ENCODE measurements at regions not wholly inside any gene's neighbourhood (a gene's known extent, or its start where the extent isn't known, plus 50 kb on each side); places are given as distances from the start of the nearest gene placed in this dataset.

DNA sequence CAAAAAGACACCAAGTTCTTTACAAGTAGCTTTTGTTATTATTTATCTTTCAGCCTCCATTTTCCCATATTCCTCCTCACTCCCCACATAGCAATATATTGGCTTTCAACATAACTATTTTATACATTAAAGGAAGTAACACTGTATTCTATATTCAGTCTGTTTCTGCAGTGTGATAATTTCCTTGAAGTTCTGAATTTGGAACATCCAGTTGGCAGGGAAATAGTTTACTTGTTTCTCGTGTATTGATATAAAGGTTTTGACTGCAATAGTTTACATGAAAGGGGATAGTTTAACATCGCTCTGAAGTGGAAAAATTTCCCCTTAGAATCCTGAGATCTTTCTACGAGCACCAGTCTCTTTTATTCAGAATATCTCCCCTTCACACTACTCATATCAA is 341.5 kb upstream of the ANO3 start:
- Histone ChIP-seq H3K4me1 (ENCODE audit: control insufficient read depth, insufficient read depth, low read length, unreplicated experiment) (peaks cover 6% of the 10 kb centered on the region), H3K4me3 (ENCODE audit: low read depth, low read length) (no peak overlapping the region), H3K27ac (ENCODE audit: low read depth, low read length) (no peak overlapping the region)

GRCh38 chr11:25991476-25991875 is 340.5 kb upstream of the ANO3 start:
- Histone ChIP-seq H3K4me1 (ENCODE audit: control insufficient read depth, insufficient read depth, low read length, unreplicated experiment) (no peaks in the 10 kb centered on the region), H3K79me2 (ENCODE audit: control insufficient read depth, insufficient read depth, low read length, unreplicated experiment) (no peaks in the 10 kb centered on the region), H3K36me3 (ENCODE audit: insufficient read depth, low read length) (no peaks in the 10 kb centered on the region), H3K27me3 (ENCODE audit: insufficient read depth, low read length) (no peaks in the 10 kb centered on the region), H3K27ac (ENCODE audit: low read depth, low read length) (no peak overlapping the region), H2AFZ (ENCODE audit: low read length, unreplicated experiment) (no peak overlapping the region), H3K4me3 (ENCODE audit: low read depth, low read length) (no peak overlapping the region)

More for the DNA sequence above, 341.5 kb upstream of the ANO3 start:
- Histone ChIP-seq H3K27me3 (ENCODE audit: insufficient read depth, low read length) (no peaks in the 10 kb centered on the region), H3K79me2 (ENCODE audit: control insufficient read depth, insufficient read depth, low read length, unreplicated experiment) (no peaks in the 10 kb centered on the region), H2AFZ (ENCODE audit: low read length, unreplicated experiment) (no peak overlapping the region), H3K36me3 (ENCODE audit: insufficient read depth, low read length) (no peaks in the 10 kb centered on the region)

DNA sequence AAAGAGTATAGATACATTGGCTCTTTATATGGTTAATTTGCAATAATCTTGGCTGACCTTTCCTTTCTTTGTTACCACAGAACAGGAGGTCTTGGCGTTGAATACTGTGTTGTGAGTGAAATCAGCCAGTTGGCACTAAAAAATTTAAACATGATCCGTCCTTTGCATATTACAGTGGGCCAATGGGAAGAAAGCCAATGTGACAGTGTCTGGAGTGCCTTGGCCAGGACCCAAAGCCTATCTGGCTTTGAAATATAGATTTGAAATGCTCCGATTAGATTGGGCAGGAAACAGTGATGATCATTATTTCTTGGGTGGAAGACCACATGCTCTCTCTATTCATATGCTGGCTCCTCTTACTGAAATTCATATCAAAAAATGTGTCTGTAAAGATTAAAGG is 339.6 kb upstream of the ANO3 start:
- Histone ChIP-seq H3K36me3 (ENCODE audit: insufficient read depth, low read length) (no peaks in the 10 kb centered on the region), H3K79me2 (ENCODE audit: control insufficient read depth, insufficient read depth, low read length, unreplicated experiment) (no peaks in the 10 kb centered on the region), H3K4me3 (ENCODE audit: low read depth, low read length) (no peak overlapping the region), H3K4me1 (ENCODE audit: control insufficient read depth, insufficient read depth, low read length, unreplicated experiment) (no peaks in the 10 kb centered on the region), H2AFZ (ENCODE audit: low read length, unreplicated experiment) (no peak overlapping the region), H3K27me3 (ENCODE audit: insufficient read depth, low read length) (no peaks in the 10 kb centered on the region), H3K27ac (ENCODE audit: low read depth, low read length) (no peak overlapping the region)

DNA sequence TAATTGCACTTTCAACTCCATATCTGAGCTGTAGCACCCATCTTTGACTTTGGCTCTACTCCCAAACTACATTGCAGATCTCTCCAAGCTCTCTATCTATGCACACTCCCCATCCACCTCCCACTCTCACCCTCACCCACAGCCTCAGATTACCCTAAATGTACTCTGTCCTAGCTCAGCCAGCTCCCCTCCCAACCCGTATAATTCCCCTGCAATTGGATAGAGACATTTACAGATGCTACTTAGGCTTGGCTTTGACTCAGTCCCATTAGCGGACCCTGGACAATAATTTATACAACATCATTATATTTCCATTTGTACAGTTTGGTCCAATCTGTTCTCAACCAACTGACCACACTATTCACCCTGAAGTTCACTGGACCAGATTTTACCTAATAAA is 338.9 kb upstream of the ANO3 start:
- no peaks in the 10 kb centered on the region for H3K79me2 ChIP-seq (ENCODE audit: control insufficient read depth, insufficient read depth, low read length, unreplicated experiment)
- no peaks in the 10 kb centered on the region for H3K4me1 ChIP-seq (ENCODE audit: control insufficient read depth, insufficient read depth, low read length, unreplicated experiment)
- H3K27ac ChIP-seq (ENCODE audit: low read depth, low read length): no peak overlapping the region

DNA sequence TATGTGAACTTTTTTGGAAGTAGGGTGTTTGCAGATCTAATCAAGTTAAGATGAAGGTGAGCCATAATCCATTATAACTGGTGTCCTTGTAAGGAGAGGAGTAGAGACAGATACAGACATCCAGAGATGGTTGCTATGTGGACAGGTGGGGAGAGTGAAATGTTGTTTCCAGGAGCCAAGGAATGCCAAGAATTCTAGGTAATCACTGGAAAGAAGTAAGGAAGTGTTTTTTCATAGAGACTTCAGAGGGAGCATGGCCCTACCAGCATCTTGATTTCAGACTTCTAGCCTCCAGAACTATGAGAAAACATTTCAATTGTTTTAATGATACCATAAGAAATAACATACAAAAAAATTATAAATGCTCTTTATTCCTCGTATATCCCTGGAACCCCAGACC is 320.5 kb upstream of the ANO3 start:
- Histone ChIP-seq H3K79me2 (ENCODE audit: control insufficient read depth, insufficient read depth, low read length, unreplicated experiment) (no peaks in the 10 kb centered on the region), H3K36me3 (ENCODE audit: insufficient read depth, low read length) (no peaks in the 10 kb centered on the region), H3K27me3 (ENCODE audit: insufficient read depth, low read length) (no peaks in the 10 kb centered on the region), H3K4me1 (ENCODE audit: control insufficient read depth, insufficient read depth, low read length, unreplicated experiment) (no peaks in the 10 kb centered on the region), H2AFZ (ENCODE audit: low read length, unreplicated experiment) (no peak overlapping the region), H3K4me3 (ENCODE audit: low read depth, low read length) (no peak overlapping the region), H3K27ac (ENCODE audit: low read depth, low read length) (no peak overlapping the region)

More for the DNA sequence above, 338.9 kb upstream of the ANO3 start:
- Histone ChIP-seq H2AFZ (ENCODE audit: low read length, unreplicated experiment) (no peak overlapping the region), H3K36me3 (ENCODE audit: insufficient read depth, low read length) (no peaks in the 10 kb centered on the region), H3K27me3 (ENCODE audit: insufficient read depth, low read length) (no peaks in the 10 kb centered on the region), H3K4me3 (ENCODE audit: low read depth, low read length) (no peak overlapping the region)

DNA sequence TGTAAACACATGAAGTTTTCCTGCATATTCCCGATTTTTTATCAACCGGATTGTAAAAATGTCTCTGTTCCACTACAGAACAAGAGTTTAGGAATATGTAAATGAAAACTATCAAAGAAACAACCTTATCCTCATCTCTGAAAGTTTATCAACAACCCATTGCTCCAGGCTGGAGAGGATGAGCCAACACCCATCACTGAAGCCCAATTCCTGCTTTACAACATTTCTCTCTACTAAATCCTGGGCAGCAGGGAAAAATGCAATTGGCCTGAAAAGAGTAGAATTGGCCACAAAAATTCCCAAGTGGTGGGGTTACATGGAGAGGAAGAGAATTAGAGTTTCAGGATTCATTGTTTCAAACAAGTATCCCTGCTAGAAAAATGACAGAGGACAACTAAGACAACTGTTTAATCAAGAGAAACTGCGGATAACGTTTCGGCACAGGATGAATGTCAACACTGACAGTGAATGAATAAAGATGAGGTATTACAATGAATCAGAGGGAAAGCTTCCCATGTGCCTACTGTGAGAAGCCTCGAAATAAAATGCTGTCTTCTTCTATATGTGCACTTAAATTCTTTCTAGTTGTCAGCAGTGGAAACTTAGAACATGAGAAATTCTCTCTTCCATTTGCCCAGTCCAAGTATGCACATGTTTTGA is 317.3 kb upstream of the ANO3 start:
- 0 out of 2 replicates have a peak overlapping the region, but pooled peaks have one; percentile 27 for H3K4me3 ChIP-seq (ENCODE audit: low read depth, low read length)
- no peaks in the 10 kb centered on the region for H3K27me3 ChIP-seq (ENCODE audit: insufficient read depth, low read length)
- H3K79me2 ChIP-seq (ENCODE audit: control insufficient read depth, insufficient read depth, low read length, unreplicated experiment): no peaks in the 10 kb centered on the region
- H3K27ac ChIP-seq (ENCODE audit: low read depth, low read length): no peak overlapping the region
- H3K36me3 ChIP-seq (ENCODE audit: insufficient read depth, low read length): no peaks in the 10 kb centered on the region
- no peaks in the 10 kb centered on the region for H3K4me1 ChIP-seq (ENCODE audit: control insufficient read depth, insufficient read depth, low read length, unreplicated experiment)
- peak overlapping the region; percentile 86 for H2AFZ ChIP-seq (ENCODE audit: low read length, unreplicated experiment)

DNA sequence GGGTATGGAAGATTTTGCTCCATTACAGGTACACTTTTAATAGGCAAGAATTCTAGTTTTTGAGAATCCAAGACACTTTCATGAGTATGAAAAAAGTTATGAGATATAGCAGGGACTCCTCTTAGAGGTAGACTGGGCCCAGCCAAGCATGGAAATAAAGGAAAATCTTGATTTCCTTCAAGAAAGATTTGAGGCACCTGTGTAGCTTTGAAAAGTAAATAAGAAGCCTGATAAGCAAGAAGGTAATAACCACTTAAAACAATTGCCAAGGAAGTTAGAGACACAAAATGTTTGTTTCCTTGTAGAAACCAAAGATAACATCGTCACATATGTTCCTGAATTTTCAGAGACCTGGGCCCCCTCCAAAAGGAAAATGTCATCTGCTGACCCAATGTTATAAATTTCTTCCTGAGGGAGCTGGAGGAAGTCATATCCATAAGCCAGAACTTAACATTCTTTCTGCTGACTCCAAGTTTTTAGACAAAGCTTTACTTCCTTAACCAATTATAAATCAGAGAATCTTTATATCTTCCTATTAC is 314.5 kb upstream of the ANO3 start:
- Histone ChIP-seq H3K4me1 (ENCODE audit: control insufficient read depth, insufficient read depth, low read length, unreplicated experiment) (no peaks in the 10 kb centered on the region), H3K36me3 (ENCODE audit: insufficient read depth, low read length) (no peaks in the 10 kb centered on the region), H3K79me2 (ENCODE audit: control insufficient read depth, insufficient read depth, low read length, unreplicated experiment) (no peaks in the 10 kb centered on the region), H3K27ac (ENCODE audit: low read depth, low read length) (no peak overlapping the region), H2AFZ (ENCODE audit: low read length, unreplicated experiment) (no peak overlapping the region), H3K27me3 (ENCODE audit: insufficient read depth, low read length) (no peaks in the 10 kb centered on the region), H3K4me3 (ENCODE audit: low read depth, low read length) (no peak overlapping the region)

DNA sequence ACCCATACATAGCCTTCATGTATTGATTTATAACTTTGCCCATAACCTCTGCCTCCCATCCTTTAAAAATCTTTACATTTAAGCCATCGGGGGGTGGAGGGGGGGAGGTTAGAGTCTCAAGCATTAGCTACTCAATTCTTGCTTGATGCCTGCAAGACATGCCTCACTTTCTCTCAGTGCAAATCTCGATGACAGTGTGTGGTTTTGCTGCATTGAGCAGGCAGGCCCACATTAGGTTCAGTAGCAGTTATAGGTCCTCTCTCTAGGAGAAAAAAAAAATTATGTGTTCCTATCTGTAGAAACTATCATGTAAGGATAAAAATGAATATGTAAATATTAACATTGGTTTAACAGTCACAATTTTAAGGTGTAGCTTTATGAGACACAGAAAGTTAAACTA is 314.0 kb upstream of the ANO3 start:
- no peaks in the 10 kb centered on the region for H3K79me2 ChIP-seq (ENCODE audit: control insufficient read depth, insufficient read depth, low read length, unreplicated experiment)
- H3K36me3 ChIP-seq (ENCODE audit: insufficient read depth, low read length): no peaks in the 10 kb centered on the region
- H3K4me3 ChIP-seq (ENCODE audit: low read depth, low read length): no peak overlapping the region
- H3K27me3 ChIP-seq (ENCODE audit: insufficient read depth, low read length): no peaks in the 10 kb centered on the region
- no peaks in the 10 kb centered on the region for H3K4me1 ChIP-seq (ENCODE audit: control insufficient read depth, insufficient read depth, low read length, unreplicated experiment)
- H3K27ac ChIP-seq (ENCODE audit: low read depth, low read length): no peak overlapping the region
- H2AFZ ChIP-seq (ENCODE audit: low read length, unreplicated experiment): no peak overlapping the region

DNA sequence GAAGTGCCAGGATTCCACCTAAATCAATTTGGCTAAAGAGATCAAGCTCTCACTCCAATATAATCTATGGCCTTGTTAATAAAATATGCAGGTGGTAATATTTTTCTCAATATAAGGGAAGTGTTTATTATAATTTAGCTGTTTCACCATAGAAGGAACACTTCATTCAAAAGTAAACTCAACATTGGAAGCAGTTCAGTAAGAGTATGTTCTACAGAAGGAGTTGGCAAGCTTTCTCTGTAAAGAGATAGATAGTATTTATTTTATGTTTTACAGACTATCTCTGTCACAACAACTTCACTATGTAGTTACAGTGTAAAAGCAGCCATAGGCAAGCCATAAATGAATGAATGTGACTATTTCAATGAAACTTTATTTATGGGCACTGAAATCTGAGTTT is 313.6 kb upstream of the ANO3 start:
- no peak overlapping the region for H3K27ac ChIP-seq (ENCODE audit: low read depth, low read length)

GRCh38 chr11:26019386-26019785 is 312.5 kb upstream of the ANO3 start:
- Histone ChIP-seq H3K36me3 (ENCODE audit: insufficient read depth, low read length) (no peaks in the 10 kb centered on the region), H3K27ac (ENCODE audit: low read depth, low read length) (no peak overlapping the region), H3K27me3 (ENCODE audit: insufficient read depth, low read length) (no peaks in the 10 kb centered on the region), H3K4me3 (ENCODE audit: low read depth, low read length) (no peak overlapping the region), H2AFZ (ENCODE audit: low read length, unreplicated experiment) (no peak overlapping the region), H3K4me1 (ENCODE audit: control insufficient read depth, insufficient read depth, low read length, unreplicated experiment) (no peaks in the 10 kb centered on the region), H3K79me2 (ENCODE audit: control insufficient read depth, insufficient read depth, low read length, unreplicated experiment) (no peaks in the 10 kb centered on the region)

More for the DNA sequence above, 313.6 kb upstream of the ANO3 start:
- Histone ChIP-seq H3K4me3 (ENCODE audit: low read depth, low read length) (no peak overlapping the region), H3K27me3 (ENCODE audit: insufficient read depth, low read length) (no peaks in the 10 kb centered on the region), H3K4me1 (ENCODE audit: control insufficient read depth, insufficient read depth, low read length, unreplicated experiment) (no peaks in the 10 kb centered on the region), H2AFZ (ENCODE audit: low read length, unreplicated experiment) (no peak overlapping the region), H3K36me3 (ENCODE audit: insufficient read depth, low read length) (no peaks in the 10 kb centered on the region), H3K79me2 (ENCODE audit: control insufficient read depth, insufficient read depth, low read length, unreplicated experiment) (no peaks in the 10 kb centered on the region)

- Histone ChIP-seq H3K4me1 (ENCODE audit: control insufficient read depth, insufficient read depth, low read length, unreplicated experiment) (peaks cover 8% of the 10 kb centered on the region), H3K27ac (ENCODE audit: low read depth, low read length) (no peak overlapping the region), H3K27me3 (ENCODE audit: insufficient read depth, low read length) (no peaks in the 10 kb centered on the region), H3K36me3 (ENCODE audit: insufficient read depth, low read length) (no peaks in the 10 kb centered on the region), H3K4me3 (ENCODE audit: low read depth, low read length) (no peak overlapping the region), H3K79me2 (ENCODE audit: control insufficient read depth, insufficient read depth, low read length, unreplicated experiment) (no peaks in the 10 kb centered on the region), H2AFZ (ENCODE audit: low read length, unreplicated experiment) (no peak overlapping the region)
These were observed 310.9 kb upstream of the ANO3 start for GRCh38 chr11:26021017-26021416.
